Mesothelial cell of epicardium (in vitro differentiated cells): ENCODE measurements at regions not wholly inside any gene's neighbourhood (a gene's known extent, or its start where the extent isn't known, plus 50 kb on each side); places are given as distances from the start of the nearest gene placed in this dataset.

Source experiments
- DNase-seq, 2 experiments: peaks; one replicate each; pipeline ENCODE4 v3.0.0; 2021; ENCODE audit warnings: low spot score in 2 of 2; ENCODE audit not compliant: unreplicated experiment in 2 of 2
- H3K27ac Mint-ChIP-seq: 2 replicates; pipeline ENCODE4 v1.8.0; 2021; ENCODE audit warnings: mixed read lengths
- H3K27me3 Mint-ChIP-seq: 2 replicates; pipeline ENCODE4 v1.8.0; 2021; ENCODE audit warnings: low read depth, mixed read lengths
- H3K36me3 Mint-ChIP-seq: 2 replicates; pipeline ENCODE4 v1.8.0; 2021; ENCODE audit warnings: mixed read lengths
- H3K4me1 Mint-ChIP-seq: 2 replicates; pipeline ENCODE4 v1.8.0; 2021; ENCODE audit warnings: mixed read lengths
- H3K4me3 Mint-ChIP-seq: 2 replicates; pipeline ENCODE4 v1.8.0; 2021; ENCODE audit warnings: mild to moderate bottlenecking, moderate library complexity, mixed read lengths
- H3K9me3 Mint-ChIP-seq: 2 replicates; pipeline ENCODE4 v1.8.0; 2021; ENCODE audit warnings: mixed read lengths
- TF ChIP-seq, protein P1 (sequence below): fragments of 200-600 bp; sonication (generic); IDR thresholded peaks from one replicate; pipeline ENCODE4 v1.5.0; 2021; ENCODE audit warnings: antibody characterized with exemption; ENCODE audit not compliant: unreplicated experiment

GRCh38 chr21:26388731-26389231 is 184.3 kb downstream of the CYYR1 start:
- TF ChIP-seq, protein P1, sequence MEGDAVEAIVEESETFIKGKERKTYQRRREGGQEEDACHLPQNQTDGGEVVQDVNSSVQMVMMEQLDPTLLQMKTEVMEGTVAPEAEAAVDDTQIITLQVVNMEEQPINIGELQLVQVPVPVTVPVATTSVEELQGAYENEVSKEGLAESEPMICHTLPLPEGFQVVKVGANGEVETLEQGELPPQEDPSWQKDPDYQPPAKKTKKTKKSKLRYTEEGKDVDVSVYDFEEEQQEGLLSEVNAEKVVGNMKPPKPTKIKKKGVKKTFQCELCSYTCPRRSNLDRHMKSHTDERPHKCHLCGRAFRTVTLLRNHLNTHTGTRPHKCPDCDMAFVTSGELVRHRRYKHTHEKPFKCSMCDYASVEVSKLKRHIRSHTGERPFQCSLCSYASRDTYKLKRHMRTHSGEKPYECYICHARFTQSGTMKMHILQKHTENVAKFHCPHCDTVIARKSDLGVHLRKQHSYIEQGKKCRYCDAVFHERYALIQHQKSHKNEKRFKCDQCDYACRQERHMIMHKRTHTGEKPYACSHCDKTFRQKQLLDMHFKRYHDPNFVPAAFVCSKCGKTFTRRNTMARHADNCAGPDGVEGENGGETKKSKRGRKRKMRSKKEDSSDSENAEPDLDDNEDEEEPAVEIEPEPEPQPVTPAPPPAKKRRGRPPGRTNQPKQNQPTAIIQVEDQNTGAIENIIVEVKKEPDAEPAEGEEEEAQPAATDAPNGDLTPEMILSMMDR, result no peak
- peaks cover 33% of the 10 kb centered on the region for H3K4me1 Mint-ChIP-seq

DNA sequence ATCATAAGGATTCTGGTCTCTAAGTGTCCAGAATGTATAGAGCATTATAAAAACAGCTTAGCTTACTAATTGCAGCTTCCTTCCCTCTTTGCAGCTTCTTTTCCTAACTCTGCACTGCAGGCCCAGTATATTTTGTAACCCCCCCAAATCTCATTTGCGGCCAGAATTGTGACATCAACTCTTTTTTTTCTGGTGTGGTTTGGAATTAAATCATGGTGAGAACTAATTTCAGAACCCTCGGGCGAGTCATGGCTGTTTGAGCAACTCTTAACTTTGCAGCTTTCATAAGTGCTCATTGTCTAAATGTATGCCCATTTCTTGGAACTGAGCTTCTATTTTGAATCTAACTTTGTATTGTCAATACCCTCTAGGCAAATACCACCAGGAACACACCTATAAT is 187.4 kb downstream of the CYYR1 start:
- DNase-seq, result no peak
- H3K4me3 Mint-ChIP-seq, result no peak overlapping the region

More at GRCh38 chr21:26388731-26389231, 184.3 kb downstream of the CYYR1 start:
- DNase-seq, result no peak
- Mint-ChIP-seq H3K27ac (no peak overlapping the region), H3K9me3 (peaks cover 16% of the 10 kb centered on the region), H3K27me3 (no peaks in the 10 kb centered on the region), H3K36me3 (peaks cover 4% of the 10 kb centered on the region), H3K4me3 (no peak overlapping the region)

DNA sequence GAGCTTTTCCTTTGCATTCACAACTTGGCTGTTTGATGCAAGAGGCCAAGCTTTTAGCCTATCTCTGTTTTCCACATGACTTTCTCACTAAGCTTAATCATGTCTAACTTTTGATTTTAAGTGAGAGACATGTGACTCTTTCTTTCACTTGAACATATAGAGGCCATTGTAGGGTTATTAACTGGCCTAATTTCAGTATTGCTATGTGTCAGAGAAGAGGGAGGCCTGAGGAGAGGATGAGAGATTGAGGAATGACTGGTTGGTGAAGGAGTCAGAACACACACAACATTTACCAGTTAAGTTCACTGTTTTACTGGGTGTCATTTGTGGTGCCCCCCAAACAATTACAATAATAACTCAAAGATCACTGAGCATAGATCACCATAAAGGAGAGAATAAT is 193.5 kb downstream of the CYYR1 start:
- Mint-ChIP-seq H3K27ac (no peak overlapping the region), H3K9me3 (peaks cover 6% of the 10 kb centered on the region), H3K4me1 (no peaks in the 10 kb centered on the region), H3K4me3 (no peak overlapping the region), H3K36me3 (no peaks in the 10 kb centered on the region), H3K27me3 (no peaks in the 10 kb centered on the region)
- DNase-seq, result no peak
- TF ChIP-seq, protein P1, result no peak

More for the DNA sequence above, 187.4 kb downstream of the CYYR1 start:
- Mint-ChIP-seq H3K9me3 (peaks cover 22% of the 10 kb centered on the region), H3K4me1 (peaks cover 21% of the 10 kb centered on the region), H3K36me3 (peaks cover 4% of the 10 kb centered on the region), H3K27me3 (no peaks in the 10 kb centered on the region), H3K27ac (no peak overlapping the region)
- TF ChIP-seq, protein P1, result no peak

- no peak for DNase-seq
- Mint-ChIP-seq H3K36me3 (no peaks in the 10 kb centered on the region), H3K27ac (no peak overlapping the region), H3K27me3 (no peaks in the 10 kb centered on the region), H3K9me3 (no peaks in the 10 kb centered on the region), H3K4me1 (no peaks in the 10 kb centered on the region), H3K4me3 (no peak overlapping the region)
- TF ChIP-seq, protein P1, result no peak
These were observed 195.9 kb downstream of the CYYR1 start for GRCh38 chr21:26377111-26377694.

GRCh38 chr21:26374817-26375216 is 198.3 kb downstream of the CYYR1 start:
- Mint-ChIP-seq H3K9me3 (peaks cover 3% of the 10 kb centered on the region), H3K36me3 (no peaks in the 10 kb centered on the region), H3K27me3 (no peaks in the 10 kb centered on the region), H3K27ac (no peak overlapping the region), H3K4me1 (no peaks in the 10 kb centered on the region), H3K4me3 (no peak overlapping the region)
- TF ChIP-seq, protein P1, result no peak
- no peak for DNase-seq
